Activated CD8-positive, alpha-beta memory T cell treated with anti-CD3 and anti-CD28 coated beads, Interleukin-2, amount 50 U/mL, for 24 hours (primary cell): ENCODE measurements at regions not wholly inside any gene's neighbourhood (a gene's known extent, or its start where the extent isn't known, plus 50 kb on each side); places are given as distances from the start of the nearest gene placed in this dataset.

Experiments used
- DNase-seq: peaks from one replicate; pipeline ENCODE4 v3.0.0-alpha.2; 2020; ENCODE audit errors: extremely low read depth

DNA sequence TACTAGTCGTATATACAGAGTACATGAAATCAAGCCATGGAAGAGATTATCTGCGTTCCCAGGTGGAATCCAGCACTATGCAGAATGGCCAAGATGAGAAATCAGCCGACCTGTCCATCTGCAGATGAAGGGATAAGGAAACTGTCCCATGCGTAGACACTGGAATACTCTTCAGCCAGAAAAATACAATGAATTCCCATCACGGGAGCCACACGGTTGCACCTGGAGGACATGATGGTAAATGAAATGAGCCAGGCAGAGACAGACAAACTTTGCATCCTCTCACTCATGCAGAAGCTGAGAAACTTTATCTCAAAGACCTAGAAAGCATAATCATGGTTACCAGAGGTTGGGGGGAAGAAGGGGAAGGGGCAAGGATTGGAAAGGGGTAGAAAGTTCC, 111.9 kb upstream of the TOP3B start:
- DNase-seq, result no peak

DNA sequence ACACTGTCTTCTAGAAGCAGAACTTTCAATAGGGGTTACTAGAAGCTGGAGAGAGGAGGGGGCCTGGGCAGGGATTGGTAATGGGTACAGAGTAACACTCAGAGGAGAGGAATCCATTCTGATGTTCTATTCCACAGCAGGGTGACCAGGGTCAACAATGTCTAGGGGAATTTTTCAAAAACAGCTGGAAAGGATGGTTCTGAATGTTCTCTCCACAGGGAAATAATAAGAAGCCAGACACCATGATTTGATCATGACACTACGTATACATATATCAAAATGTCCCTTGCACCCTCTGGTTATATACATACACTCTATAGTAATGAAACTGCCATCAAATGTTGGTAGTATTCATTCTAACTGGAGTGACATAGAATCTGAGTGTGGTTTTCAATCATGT, 111.2 kb upstream of the TOP3B start:
- DNase-seq, result no peak

DNA sequence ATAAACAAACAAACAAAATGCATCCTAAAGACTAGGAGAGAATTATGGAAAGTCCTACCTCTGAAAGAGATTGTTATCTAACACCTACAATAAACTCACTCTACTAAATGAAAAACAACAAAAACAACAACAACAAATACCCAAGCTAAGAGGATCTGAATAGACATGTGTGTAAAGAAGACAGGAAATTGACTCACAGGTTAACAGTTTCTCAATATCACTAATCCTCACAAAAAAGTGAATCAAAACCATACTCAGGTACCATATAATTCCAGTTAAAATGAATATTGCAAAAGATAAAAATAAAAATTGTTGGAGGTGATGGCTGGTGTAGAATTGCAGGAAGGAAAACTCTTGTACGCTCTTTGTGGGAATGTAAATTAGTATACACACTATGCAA, 110.4 kb upstream of the TOP3B start:
- DNase-seq, result no peak

DNA sequence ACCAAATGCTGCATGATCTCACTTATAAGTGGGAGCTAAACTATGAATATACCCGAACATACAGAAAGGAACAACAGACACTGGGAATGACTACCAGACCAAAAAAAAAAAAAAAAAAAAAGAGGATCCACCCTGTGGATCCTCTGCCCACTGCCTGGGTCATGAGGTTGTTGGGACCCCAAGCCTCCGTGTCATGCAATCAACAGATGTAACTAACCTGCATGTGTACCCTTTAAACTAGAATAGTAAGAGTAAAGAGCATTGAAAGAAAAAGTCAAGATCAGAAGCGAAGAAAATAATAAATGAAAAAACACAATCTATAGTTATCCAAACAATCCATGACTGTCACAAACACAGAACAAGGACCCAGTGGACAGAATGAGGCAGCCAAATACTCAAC, 109.5 kb upstream of the TOP3B start:
- no peak for DNase-seq

DNA sequence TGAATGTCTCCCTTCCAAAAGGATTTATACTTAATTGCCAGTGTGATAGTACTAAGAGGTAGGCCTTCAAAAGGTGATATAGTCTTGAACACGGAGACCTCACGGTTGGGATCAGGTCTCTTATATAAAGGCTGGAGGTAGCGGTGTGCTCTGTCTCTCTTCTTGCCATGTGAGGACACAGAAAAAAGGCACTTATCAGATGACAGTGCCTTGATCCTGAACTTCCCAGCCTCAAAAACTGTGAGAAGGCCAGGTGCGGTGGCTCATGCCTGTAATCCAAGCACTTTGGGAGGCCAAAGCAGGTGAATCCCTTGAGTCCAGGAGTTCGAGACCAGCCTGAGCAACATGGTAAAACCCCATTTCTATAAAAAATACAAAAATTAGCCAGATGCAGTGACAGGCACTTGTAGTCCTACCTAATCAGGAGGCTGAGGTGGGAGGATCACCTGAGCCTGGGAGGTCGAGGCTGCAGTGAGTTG, 108.9 kb upstream of the TOP3B start:
- DNase-seq, result no peak

DNA sequence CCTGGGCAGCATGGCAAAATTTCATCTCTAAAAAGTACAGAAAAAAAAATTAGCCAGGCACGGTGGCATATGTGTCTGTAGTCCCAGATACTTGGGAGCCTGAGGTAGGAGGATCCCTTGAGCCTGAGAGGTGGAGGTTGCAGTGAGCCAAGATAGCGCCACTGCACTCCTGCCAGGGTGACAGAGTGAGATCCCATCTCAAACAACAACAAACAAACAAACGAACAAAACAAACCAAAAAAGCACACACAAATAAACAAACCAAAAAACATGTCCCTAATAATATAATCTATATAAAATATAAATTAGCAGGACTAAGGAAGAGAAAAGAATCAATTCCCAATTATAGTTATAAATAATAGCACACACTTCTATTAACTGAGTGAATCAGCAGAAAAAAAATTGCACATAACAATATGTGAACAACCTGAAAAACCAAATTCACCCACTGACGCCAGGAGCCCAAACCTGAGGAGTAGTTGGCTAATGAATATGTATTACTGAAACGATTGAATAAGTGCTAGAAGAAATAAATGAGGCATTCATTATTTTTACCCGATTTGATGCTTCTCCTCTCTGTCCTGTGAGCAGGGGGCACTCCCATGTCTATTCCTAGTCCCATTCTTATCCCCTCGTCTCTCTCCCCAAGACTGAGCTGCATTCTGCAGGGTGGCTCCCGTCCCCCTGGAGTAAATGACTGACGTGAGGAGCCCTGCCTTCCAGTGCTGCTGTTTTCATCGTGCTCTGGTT, 108.2 kb upstream of the TOP3B start:
- no peak for DNase-seq

DNA sequence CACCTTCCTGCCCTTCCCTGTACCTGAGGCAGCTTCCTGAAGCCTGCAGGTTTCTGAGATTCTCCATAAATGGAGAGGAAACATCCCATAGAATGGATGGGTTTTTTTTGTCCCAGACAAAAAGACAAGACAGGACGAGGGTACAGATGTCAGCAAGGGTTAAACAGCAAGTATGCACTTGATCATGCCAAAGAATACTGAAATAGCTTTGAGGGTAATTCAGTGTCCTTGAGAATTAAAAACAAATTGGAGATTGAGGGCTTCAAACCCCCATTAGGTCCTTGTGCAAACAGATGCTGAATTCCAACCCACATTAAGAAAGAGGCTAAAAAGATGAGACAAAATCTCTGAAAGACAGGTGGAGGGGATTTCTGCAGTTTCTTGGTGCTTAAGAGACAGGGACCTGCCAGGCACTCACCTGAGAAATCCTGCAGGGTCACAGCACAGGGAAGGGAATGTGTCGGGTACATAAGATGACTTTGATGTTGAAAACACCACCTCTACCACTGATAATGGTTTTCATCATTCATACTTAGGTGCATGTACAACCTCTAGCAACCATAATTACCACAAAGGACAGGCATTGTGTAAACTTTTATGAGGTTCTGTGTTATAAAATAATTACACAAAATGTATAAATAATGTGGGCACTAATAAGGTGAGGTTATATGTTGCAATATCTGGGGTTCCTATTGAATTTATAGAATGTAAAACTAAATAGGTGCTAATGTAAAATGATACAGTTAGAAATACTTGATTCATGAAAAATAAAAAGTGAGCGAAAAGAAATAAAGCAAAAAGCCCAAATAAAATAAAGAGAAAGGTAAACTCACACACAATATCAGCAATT, 107.1 kb upstream of the TOP3B start:
- DNase-seq, result no peak

DNA sequence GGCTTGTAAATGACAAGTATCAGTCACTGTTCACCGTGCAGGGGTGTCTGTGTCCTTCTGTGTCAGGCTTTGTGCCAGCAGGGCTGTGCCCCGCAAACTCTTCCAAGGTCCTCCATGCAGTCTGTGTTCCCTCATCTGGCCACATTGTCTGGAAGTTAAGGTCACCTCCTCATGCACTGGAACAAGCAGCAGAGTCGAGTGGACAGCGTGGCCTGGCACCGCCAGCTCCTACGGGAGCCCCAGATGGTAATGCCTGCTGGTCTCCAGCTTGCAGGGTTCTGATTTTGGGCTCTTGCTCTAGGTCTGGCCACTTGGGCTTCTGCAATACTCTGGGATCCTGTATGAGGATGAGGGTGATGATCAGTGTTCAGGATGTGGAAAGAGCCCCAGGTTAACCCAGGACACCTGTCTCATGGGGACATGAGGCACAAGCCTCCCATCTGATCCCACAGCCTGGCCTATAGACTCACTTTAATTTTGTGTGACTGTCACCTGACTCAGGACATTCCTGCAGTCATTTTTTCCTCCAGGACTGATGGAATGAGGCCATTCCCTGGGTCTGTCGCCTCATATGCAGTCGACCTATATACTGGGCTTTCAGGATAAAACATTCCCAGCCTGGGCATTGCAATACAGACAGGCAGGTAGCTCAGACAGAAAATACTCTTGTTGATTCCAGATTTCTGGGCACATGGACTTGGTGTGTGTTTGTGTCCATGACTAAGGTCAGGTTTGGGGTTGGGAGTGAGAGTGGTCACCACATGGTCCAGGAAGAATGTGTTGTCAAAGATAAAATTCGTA, 106.3 kb upstream of the TOP3B start:
- DNase-seq, result no peak

DNA sequence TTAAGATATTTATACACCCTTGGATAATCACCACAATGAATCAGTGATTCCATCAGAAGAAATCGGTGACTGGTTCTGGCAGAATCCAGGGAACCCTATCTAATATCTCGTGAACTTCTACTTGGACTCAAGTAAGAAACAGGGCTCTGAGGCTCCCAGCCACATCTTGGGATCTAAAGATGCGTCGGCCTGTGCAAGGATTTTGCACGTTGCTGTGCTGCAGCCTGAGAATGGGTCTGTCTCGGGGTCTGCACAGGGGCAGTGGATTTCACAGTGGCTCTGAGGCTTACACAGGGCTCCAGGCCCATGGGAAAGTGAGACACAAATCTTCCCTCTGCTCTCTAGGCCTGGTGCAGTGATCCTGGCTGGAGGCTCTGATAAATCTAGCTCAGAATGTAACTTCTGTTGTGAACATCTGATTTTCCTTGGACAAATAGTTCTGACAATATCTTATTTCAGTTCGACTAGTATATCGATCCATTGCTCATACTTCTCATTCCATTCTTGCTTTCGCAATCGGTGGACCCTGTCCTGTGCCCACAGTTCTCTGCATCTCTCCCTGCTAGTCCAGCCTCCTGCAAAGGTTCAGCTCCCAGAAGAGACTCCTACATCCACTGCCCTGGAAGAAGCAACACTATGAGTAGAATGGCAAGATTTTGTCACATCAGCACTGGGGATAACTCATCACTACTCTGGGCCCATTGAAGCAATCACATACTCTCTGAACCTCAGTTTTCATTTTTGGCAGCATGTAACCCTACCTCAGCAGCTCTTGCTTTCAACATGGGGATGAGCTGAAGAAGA, 105.5 kb upstream of the TOP3B start:
- no peak for DNase-seq

DNA sequence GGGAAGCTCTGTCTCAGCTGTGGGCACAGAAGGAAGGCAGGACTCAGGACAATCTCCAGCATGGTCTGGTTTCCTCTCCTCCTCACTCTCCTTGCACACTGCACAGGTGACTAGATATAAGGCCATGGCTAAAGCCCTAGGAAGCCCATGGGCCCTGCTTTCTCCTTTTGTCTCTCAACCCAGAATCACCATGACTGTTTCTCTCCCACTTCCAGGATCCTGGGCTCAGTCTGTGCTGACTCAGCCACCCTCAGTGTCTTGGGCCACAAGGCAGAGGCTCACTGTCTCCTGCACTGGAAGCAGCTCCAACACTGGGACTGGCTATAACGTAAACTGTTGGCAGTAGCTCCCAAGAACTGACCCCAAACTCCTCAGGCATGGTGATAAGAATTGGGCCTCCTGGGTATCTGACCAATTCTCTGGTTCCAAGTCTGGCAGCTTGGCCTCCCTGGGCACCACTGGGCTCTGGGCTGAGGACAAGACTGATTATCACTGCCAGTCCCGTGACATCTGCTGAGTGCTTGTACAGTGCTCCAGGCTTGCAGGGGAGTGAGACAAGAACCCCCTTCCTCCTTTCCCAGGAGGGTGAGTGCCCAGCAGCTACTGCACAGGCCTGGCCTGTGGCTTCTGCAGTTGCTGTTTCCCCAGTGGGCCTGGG, 104.0 kb upstream of the TOP3B start:
- no peak for DNase-seq

DNA sequence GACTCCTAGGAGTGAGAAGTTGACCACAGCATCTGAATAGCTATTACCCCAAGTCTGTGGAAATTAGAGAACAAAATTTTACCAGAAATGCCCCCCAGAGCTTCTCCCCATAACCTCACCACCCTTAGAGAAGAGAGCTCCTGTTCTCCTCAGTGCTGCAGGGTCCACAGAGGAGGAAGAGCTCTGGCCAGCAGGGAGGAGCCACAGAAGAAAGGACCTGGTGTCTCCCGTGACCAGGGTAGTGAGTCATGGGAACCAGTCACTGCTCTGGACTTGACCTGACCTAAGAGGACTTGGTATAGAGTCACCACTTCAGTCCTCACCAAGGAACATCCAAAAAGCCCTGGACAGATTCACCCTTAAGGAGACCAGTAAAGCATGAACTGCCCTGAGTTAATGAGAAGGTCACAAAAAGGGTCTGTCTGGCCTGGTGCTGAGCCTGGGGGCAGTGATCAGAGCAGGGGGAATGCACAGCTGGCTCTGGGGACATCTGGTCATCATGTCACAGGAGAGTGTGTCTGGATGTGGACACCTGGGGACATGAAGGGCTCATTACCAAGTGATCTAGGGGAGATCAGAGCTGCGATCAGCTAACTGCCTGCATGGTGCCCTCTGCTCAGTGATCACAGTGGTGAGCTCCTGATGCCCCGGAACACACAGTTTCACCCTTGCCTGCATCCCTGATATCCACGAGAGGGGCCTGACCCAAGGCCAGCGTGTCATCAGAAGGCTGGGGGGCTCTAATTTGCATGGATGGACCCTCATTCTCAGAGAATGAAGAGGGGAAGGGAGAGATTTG, 103.3 kb upstream of the TOP3B start:
- no peak for DNase-seq

DNA sequence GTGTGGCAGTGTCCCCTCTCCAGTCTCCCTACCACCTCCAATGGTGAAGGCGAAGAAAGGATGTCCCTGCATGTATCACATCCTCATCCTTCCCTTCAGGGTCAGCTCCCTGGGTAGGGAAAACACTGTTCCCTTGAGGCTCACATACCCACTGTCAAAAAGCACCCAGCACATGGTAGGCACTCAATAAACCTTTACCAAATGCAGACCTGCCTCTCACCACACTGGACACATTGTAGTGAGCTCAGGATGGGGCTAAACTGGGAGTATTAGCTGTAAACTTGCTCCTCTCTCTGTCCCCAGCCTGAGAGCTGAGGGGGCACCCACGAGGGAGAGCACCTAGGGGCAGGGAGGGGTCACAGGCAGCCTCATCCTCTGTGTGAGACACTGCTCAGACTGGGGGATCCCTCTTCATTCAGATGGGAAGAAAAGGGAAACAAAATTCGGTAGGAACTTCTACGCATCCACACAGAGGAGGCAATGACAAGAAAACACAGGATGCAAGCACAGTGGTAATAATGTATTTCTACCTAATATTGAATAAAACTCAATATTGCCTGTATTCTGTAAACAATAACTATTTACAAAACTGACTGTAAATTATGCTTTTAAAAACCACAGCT, 101.6 kb upstream of the TOP3B start:
- DNase-seq, result no peak

DNA sequence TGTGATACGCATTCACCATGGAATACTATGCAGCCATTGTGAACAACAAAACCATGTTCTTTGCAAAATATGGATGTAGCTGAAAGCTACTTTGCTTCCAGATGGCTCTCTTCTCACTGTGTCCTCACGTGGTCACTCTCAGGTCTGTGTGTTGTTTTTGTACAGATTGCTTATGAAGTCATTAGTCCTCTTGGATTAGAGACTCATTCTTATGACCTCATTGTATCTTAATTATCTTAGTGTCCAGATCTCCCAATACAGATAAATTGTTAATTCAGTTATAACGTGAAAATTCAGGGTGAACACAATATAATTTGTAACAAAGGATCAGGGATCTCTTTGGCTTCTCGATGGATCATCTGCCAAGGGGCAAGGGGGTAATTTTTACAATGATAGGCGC, 100.4 kb upstream of the TOP3B start:
- no peak for DNase-seq

DNA sequence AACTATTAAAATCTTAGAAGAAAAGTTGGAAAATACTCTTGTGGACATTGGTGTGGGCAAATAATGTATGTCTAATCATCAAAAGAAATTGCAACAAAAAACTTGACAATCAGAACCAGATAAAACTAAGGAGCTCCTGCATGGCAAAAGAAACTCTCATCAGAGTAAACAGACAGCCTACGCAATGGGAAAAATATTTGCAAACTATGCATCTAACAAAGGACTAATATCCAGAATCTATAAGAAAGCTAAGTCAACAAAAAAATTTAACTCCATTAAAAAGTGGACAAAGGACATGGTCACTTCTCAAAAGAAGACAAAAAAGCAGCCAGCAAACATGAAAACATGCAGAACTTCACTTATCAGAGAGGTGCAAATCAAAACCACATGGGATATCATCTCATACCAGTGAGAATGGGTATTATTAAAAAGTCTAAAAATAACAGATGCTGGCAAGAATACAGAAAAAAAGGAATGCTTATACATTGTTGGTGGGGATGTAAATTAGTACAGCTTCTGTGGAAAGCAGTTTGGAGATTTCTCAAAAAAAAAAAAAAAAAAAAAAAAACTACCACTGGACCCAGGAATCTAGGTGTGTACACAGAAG, 99.7 kb upstream of the TOP3B start:
- DNase-seq, result no peak

DNA sequence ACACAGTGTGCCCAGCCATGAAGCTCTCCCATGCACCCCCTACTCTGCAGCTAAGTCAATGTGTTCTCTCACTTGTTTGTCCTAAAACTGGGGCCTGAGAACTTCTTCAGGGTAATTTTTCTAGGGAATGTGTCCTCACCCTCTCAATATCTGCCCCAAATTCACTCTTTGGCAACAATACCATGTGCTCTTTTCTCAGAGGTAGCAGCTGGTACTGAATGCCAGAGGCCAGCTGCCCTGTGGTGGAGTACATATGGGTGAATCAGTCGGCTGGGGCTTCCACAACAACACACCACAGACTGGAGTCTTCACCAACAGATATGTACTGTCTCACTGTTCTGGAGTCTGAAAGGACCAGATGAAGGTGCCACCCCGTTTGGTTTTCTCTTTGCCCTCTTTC, 97.7 kb upstream of the TOP3B start:
- no peak for DNase-seq

DNA sequence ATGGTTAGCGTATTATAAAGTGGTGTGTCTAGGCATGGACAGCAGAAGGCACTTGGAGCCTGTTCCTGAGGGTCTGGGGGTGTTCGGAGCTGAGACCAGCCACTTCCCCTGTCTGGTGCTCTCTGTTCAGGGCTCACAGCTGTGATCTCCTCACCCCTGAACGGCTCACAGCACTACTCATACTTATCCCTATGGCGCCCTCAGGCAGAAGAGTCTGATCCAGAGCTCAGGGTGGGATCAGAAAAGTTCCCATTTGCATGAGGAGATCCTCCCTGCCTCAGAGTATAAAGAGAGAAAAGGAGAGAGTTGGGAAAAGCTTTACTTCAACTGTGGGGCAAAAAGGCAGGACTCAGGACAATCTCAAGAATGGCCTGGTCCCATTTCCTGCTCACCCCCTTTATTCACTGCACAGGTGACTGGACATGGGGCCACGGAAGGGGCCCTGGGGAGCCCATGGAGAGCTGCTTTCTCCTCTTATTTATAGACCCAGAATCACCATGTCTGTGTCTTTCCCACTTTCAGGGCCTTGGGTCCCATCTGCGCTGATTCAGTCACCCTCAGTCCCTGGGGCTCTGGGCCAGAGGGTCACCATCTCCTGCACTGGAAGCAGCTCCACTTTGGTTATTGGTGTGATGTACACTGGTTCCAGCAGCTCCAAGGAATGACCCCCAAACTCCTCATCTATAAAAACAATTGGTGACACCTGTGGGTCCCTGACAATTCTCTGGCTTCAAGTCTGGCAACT, 97.0 kb upstream of the TOP3B start:
- no peak for DNase-seq

DNA sequence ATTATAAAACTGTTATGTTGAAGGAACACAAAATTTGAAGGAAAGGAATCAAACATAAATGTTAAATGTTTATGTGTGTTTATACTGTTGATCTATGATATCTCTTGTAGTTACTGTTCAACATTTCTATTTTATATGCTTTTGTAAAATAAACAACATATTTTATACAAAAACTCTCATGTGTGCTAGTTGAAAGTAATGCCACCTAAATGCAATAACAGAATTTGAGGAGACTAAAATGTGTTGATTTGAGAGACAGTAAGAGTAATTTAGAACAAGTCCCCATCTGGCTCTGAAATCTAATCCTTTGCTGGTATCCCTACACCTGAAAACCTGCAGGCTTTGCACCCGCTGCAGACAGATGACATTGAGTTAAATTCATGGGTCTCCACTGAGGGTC, 95.7 kb upstream of the TOP3B start:
- DNase-seq, result no peak

DNA sequence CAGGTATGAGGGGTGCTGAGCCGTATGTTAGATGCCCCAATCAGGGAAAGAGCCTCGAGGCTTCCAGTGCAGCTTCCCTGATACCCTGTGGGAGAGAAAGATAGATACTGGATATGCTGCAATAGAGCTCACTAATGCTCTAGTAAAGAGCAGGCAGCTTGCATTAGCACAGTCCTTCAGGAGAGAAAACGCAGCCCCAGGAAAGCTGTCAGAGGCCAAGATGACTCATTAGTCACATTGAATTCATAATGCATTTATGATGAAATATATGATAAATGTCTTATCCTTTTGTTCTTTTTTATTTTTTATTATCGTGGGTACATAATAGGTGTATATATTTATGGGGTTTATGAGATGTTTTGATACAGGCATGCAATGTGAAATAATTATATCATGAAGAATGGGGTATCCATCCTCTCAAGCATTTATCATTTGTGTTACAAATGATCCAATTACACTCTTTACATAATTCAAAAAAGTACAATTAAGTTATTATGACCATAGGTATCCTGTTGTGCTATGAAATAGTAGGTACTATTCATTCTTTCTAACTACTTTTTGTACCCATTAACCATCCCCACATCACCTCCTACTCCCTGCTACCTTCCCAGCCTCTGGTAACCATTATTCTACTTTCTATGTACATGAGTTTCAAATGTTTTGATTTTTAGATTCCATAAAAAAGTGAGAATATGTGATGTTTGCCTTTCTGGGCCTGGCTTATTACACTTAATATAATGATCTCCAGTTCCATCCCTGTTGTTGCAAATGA, 94.5 kb upstream of the TOP3B start:
- no peak for DNase-seq
